ENCODE measurements at regions not wholly inside any gene's neighbourhood (a gene's known extent, or its start where the extent isn't known, plus 50 kb on each side); places are given as distances from the start of the nearest gene placed in this dataset.

DNA sequence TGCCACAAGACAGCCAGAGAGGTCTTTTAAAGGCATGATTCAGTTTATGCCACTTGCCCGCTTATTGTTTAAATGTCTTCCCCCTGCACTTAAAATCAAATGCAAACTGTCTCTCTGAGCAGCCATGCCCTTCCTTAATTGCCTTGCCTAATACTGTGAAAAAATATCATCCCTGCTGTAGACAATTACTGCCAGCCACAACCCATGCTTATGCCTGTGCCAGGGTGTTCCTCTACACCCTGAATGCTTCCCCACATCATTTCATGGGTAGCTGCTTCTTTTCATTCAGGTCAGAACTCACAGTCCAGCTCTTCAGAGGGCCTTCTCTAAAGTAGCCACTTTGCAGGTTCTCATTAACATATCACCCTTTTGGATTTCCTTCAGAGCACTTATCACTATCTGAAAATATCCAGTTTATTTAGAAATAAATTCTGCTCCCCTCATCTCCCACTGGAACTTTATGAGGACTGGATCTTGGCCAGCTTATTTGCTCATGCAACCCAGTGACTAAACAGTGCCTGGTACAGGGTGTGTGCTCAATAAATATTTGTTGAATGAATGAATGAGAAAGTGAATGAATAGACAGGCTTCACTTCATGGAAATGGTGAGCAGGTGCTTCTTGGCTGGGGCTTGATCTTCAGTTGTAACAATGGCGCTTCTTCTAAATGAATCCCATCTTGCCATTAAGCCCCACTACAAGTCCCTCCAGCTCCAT is 162.4 kb upstream of the MDFIC start:
- POLR2A ChIA-PET: no interaction called here
- H3K36me3 ChIP-seq (ENCODE audit: control insufficient read depth, insufficient read depth, low read length): no peaks in the 10 kb centered on the region
- FAIRE-seq: no peak
- TF ChIP-seq STAG1 (CRISPR knock-in tag; IDR thresholded peaks at IDR 0.05; ENCODE audit: borderline replicate concordance): no peak
- TF ChIP-seq SUPT5H (IDR thresholded peaks at IDR 0.05): no peak
- no peak for TF ChIP-seq KLF16 (IDR thresholded peaks at IDR 0.05)
- no peak for TF ChIP-seq TGIF2 (CRISPR knock-in tag; IDR thresholded peaks at IDR 0.05)
- TF ChIP-seq ZNF311 (CRISPR knock-in tag; IDR thresholded peaks at IDR 0.05): no peak
- no peak for TF ChIP-seq CHD1 (IDR thresholded peaks at IDR 0.05; ENCODE audit: low read length)
- TF ChIP-seq, protein P1, sequence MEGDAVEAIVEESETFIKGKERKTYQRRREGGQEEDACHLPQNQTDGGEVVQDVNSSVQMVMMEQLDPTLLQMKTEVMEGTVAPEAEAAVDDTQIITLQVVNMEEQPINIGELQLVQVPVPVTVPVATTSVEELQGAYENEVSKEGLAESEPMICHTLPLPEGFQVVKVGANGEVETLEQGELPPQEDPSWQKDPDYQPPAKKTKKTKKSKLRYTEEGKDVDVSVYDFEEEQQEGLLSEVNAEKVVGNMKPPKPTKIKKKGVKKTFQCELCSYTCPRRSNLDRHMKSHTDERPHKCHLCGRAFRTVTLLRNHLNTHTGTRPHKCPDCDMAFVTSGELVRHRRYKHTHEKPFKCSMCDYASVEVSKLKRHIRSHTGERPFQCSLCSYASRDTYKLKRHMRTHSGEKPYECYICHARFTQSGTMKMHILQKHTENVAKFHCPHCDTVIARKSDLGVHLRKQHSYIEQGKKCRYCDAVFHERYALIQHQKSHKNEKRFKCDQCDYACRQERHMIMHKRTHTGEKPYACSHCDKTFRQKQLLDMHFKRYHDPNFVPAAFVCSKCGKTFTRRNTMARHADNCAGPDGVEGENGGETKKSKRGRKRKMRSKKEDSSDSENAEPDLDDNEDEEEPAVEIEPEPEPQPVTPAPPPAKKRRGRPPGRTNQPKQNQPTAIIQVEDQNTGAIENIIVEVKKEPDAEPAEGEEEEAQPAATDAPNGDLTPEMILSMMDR (IDR thresholded peaks at IDR 0.05 in 2 of 3, conservative IDR thresholded peaks at IDR 0.05 in 1 of 3; ENCODE audit: insufficient read depth in 2 of 3, low read depth in 1 of 3, low read length in 3 of 3): no peak
- TF ChIP-seq U2AF2 (optimal IDR thresholded peaks at IDR 0.05; ENCODE audit: low read depth, low read length): no peak
- TF ChIP-seq CCAR2 (IDR thresholded peaks at IDR 0.05; ENCODE audit: low read depth, low read length): no peak
- TF ChIP-seq POLR2H (tag; IDR thresholded peaks at IDR 0.05; ENCODE audit: low read depth): no peak
- TF ChIP-seq ZFX (CRISPR knock-in tag; IDR thresholded peaks at IDR 0.05): no peak
- TF ChIP-seq, protein P2, sequence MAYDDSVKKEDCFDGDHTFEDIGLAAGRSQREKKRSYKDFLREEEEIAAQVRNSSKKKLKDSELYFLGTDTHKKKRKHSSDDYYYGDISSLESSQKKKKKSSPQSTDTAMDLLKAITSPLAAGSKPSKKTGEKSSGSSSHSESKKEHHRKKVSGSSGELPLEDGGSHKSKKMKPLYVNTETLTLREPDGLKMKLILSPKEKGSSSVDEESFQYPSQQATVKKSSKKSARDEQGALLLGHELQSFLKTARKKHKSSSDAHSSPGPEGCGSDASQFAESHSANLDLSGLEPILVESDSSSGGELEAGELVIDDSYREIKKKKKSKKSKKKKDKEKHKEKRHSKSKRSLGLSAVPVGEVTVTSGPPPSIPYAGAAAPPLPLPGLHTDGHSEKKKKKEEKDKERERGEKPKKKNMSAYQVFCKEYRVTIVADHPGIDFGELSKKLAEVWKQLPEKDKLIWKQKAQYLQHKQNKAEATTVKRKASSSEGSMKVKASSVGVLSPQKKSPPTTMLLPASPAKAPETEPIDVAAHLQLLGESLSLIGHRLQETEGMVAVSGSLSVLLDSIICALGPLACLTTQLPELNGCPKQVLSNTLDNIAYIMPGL (CRISPR knock-in tag; IDR thresholded peaks at IDR 0.05): no peak
- TF ChIP-seq, protein P3, sequence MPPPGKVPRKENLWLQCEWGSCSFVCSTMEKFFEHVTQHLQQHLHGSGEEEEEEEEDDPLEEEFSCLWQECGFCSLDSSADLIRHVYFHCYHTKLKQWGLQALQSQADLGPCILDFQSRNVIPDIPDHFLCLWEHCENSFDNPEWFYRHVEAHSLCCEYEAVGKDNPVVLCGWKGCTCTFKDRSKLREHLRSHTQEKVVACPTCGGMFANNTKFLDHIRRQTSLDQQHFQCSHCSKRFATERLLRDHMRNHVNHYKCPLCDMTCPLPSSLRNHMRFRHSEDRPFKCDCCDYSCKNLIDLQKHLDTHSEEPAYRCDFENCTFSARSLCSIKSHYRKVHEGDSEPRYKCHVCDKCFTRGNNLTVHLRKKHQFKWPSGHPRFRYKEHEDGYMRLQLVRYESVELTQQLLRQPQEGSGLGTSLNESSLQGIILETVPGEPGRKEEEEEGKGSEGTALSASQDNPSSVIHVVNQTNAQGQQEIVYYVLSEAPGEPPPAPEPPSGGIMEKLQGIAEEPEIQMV (tag; conservative IDR thresholded peaks at IDR 0.05; ENCODE audit: low read depth): no peak
- TF ChIP-seq, protein P4, sequence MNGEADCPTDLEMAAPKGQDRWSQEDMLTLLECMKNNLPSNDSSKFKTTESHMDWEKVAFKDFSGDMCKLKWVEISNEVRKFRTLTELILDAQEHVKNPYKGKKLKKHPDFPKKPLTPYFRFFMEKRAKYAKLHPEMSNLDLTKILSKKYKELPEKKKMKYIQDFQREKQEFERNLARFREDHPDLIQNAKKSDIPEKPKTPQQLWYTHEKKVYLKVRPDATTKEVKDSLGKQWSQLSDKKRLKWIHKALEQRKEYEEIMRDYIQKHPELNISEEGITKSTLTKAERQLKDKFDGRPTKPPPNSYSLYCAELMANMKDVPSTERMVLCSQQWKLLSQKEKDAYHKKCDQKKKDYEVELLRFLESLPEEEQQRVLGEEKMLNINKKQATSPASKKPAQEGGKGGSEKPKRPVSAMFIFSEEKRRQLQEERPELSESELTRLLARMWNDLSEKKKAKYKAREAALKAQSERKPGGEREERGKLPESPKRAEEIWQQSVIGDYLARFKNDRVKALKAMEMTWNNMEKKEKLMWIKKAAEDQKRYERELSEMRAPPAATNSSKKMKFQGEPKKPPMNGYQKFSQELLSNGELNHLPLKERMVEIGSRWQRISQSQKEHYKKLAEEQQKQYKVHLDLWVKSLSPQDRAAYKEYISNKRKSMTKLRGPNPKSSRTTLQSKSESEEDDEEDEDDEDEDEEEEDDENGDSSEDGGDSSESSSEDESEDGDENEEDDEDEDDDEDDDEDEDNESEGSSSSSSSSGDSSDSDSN (IDR thresholded peaks at IDR 0.05; ENCODE audit: borderline replicate concordance in 1 of 2, low read depth in 2 of 2, low read length in 2 of 2): no peak
- no peak for TF ChIP-seq ILK (tag; IDR thresholded peaks at IDR 0.05; ENCODE audit: borderline replicate concordance, low read depth)
- TF ChIP-seq PHB (CRISPR knock-in tag; IDR thresholded peaks at IDR 0.05): no peak

More for the DNA sequence above, 162.4 kb upstream of the MDFIC start:
- in situ Hi-C loops (cut with MboI) (no loop called here), intact Hi-C loops (cut with micrococcal nuclease) (no loop called here)
- no peak overlapping the region for H3K4me3 ChIP-seq
- no peak overlapping the region for H3K4me2 ChIP-seq (ENCODE audit: insufficient read depth, low read length)
- DNase-seq (ENCODE audit: extremely low read depth in 1 of 4, low spot score in 3 of 4): no peak
- H3K27me3 ChIP-seq (ENCODE audit: control insufficient read depth in 2 of 2, insufficient read depth in 2 of 2, low read length in 2 of 2): no peaks in the 10 kb centered on the region
- no peak overlapping the region for H3K27ac ChIP-seq (ENCODE audit: extremely low read depth, low read depth, low read length)
- CTCF ChIA-PET (ENCODE audit: low intra/inter-chr PET ratio): no interaction called here
- no peaks in the 10 kb centered on the region for H3K9me1 ChIP-seq (ENCODE audit: control insufficient read depth, insufficient read depth, low read length)
- H3K4me1 ChIP-seq (replicated peaks in 1 of 2; ENCODE audit: control insufficient read depth in 2 of 2, insufficient read depth in 2 of 2, low read length in 2 of 2): no peaks in the 10 kb centered on the region
- H2AFZ ChIP-seq (ENCODE audit: low read depth, low read length): no peak overlapping the region
- ATAC-seq: no peak
- WGBS (ENCODE audit: insufficient coverage, low coverage, missing lambda C conversion rate): 0% methylated on average over 2 of the region's 2 CpGs
- H3K9me3 ChIP-seq (replicated peaks; ENCODE audit: control insufficient read depth, insufficient read depth, low read depth, low read length): no peaks in the 10 kb centered on the region
- no TSS peak for BruUV-seq (replicated peaks)
- H3K9ac ChIP-seq (ENCODE audit: insufficient read depth in 1 of 2, low read depth in 2 of 2, low read length in 2 of 2): no peak overlapping the region
- H3K79me2 ChIP-seq (ENCODE audit: control insufficient read depth, insufficient read depth, low read length): no peaks in the 10 kb centered on the region
- no peaks in the 10 kb centered on the region for H4K20me1 ChIP-seq (replicated peaks; ENCODE audit: control insufficient read depth, insufficient read depth, low read length)
